Right ventricle myocardium inferior (tissue), 1 donor: ENCODE measurements at regions not wholly inside any gene's neighbourhood (a gene's known extent, or its start where the extent isn't known, plus 50 kb on each side); places are given as distances from the start of the nearest gene placed in this dataset.
"Not testable (repeated sequence)": the region's sequence is repeated elsewhere in the genome, so short reads cannot be mapped to it uniquely, and the experiment has no call there.

Experiments used
- ATAC-seq: fragments of 200-7000 bp; cut with Tn5 transposase; one replicate; pipeline ENCODE4 v1.9.1; 2020; ENCODE audit warnings: mild to moderate bottlenecking, moderate library complexity
- DNase-seq: peaks from one replicate; pipeline ENCODE4 v3.0.0; 2021; ENCODE audit errors: missing footprints
- intact Hi-C: fragments of 100-400 bp; cut with DNase I; formaldehyde crosslinking; loops from one replicate; pipeline ENCODE4 v1.11.0; 2022
- donor health status: DM: no; HTN: yes; CAD: no; lungs with severe emphysema.

GRCh38 chr13:22940090-22940710 is 240.6 kb upstream of the SGCG start:
- DNase-seq (no peak), ATAC-seq (no peak)
- intact Hi-C loops = no loop called here

- no peak for ATAC-seq
- no peak for DNase-seq
- intact Hi-C loops = no loop called here
Observed at GRCh38 chr13:22940736-22941135, 240.0 kb upstream of the SGCG start.

DNA sequence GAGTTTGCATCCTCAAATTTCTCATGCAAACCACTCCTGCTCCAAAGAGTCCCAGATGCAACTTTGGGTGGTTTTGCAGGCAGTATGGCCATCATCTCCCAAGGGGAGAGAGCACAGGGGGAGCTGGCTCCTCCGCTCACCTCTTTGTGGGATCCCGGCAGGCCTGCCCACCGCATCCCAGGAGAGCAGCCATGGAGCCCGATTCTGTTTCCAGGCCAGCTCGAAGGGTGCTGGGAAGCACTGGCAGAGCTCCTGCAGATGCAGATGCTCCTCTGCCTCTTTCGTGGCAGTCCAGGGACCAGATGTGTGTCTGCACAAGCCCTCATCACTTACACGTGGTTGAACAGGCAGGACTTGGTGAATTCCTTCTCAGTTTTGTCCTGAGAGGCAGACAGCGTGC is 239.3 kb upstream of the SGCG start:
- ATAC-seq, intact Hi-C loops, DNase-seq: not testable (repeated sequence)

- intact Hi-C loops, ATAC-seq, DNase-seq: not testable (repeated sequence)
Observed at GRCh38 chr13:22942831-22943230, 237.9 kb upstream of the SGCG start.

DNA sequence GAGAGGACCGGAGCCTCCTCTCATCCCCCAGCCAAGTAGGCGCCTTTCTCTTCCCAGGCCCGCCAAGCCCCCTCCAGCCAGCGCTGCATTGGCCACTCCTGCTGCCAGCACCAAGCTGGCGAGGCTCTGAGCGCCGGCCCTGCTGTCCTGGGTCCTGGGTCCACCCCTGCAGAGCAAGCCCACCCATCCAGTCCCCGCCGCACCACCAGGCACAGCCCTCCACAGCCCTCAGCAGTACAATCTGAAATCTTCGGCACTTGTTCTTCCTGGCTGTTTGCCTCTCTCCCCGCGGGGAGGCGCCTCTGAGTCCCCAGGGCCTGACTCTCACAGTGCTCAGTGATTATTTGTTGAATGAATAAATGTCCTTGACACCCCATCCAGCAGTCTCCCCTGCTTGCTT is 236.4 kb upstream of the SGCG start:
- DNase-seq (no peak), ATAC-seq (no peak)
- intact Hi-C loops = no loop called here

- intact Hi-C loops = no loop called here
- no peak for ATAC-seq
- DNase-seq = no peak
Observed at GRCh38 chr13:22945321-22946226, 235.2 kb upstream of the SGCG start.

DNA sequence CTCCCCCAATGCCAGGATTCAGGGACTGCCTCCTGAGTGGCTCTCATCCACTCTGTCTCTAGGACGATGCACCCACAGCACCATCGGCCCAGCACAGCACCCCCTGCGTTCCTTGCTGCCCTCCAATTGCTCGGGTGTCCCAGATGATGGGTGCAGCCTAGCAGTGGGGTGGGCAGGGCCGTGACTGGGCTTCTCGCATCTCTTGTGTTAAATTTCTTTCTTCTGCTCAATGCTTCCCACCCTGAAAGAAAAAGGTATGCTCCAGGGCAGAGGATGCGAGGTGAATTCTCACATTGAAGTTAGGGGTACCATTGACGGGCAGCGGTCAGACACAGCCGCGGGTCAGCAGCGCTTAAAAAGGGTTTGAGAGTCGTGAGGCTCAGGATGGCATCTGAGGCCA is 232.4 kb upstream of the SGCG start:
- DNase-seq (no peak), ATAC-seq (no peak)
- intact Hi-C loops = no loop called here

- DNase-seq, intact Hi-C loops, ATAC-seq: not testable (repeated sequence)
Observed at GRCh38 chr13:22952018-22952417, 228.8 kb upstream of the SGCG start.

DNA sequence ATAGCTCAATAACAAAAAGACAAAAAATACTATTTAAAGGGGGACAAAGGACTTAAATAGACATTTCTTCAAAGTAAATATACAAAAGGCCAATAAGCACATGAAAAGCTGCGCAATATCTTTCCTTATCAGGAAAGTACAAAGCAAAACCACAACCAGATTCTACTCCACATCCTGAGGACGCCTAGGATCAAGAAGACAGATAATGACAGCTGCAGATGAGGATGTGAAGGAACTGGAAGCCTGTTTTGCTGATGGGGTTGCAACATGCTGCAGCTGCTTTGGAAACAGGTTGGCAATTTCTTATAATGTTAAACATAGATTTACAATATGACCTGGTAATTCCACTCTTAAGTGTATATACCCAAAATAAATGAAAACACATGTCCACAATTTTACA is 225.6 kb upstream of the SGCG start:
- intact Hi-C loops, ATAC-seq, DNase-seq: not testable (repeated sequence)

- DNase-seq, intact Hi-C loops: not testable (repeated sequence)
- peak; percentile 87 for ATAC-seq
Observed at GRCh38 chr13:22956456-22957115, 224.2 kb upstream of the SGCG start.

GRCh38 chr13:22959859-22960258 is 220.9 kb upstream of the SGCG start:
- ATAC-seq, intact Hi-C loops, DNase-seq: not testable (repeated sequence)

DNA sequence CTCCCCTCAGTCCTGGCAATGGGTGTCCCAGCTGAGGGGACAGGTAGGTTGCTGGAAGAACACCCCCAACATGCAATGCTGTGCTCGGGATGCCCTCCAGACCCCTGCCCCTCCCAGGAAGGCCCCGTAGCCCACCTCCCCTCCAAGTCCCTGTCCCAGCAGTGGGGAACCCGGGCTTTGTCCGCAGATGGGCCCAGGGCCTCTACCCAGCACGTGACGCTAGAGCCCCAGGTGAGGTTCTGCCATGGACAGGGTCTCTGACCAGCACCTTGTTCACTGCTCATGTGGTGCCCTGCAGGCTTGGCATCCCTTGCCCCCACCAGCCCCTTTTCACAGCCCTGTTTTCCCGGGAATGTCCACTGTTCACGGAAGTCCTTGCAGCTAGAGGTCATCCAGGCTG is 220.0 kb upstream of the SGCG start:
- intact Hi-C loops = no loop called here
- no peak for ATAC-seq
- DNase-seq = no peak

GRCh38 chr13:22961342-22961741 is 219.4 kb upstream of the SGCG start:
- intact Hi-C loops, DNase-seq, ATAC-seq: not testable (repeated sequence)

DNA sequence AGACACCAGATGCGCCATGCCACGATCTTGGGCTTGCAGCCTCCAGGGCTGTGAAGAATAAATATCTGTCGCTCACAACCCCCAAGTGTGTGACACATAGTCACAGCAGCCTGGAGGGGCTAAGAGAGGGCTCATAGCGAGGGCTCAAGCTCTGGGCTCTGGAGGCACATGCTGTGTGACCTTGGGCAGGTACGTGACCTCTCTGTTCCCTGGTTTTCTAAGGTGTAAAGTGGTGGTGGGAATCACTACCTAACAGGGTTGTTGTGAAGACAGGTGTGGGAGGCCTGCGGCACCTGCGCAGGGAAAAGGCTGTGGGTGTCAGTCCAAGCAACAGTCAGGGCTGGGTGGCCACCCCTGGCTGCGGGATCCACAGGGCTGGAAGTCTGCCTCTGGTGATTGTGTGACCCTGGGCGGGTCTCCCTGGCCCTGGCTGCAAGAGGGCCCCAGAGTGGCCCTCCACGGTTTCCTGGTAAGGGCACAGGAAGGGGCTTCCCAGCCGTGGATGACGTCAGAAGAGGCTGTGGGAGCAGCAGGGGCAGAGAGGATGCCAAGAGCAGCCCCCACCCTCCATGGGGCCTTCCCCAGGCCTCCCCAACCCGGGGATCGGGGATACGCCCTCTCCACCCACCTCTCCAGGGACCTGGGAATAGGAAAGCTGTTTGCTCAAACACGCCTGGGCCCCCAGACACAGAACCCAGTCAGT is 218.8 kb upstream of the SGCG start:
- ATAC-seq (no peak), DNase-seq (no peak)
- intact Hi-C loops = no loop called here

DNA sequence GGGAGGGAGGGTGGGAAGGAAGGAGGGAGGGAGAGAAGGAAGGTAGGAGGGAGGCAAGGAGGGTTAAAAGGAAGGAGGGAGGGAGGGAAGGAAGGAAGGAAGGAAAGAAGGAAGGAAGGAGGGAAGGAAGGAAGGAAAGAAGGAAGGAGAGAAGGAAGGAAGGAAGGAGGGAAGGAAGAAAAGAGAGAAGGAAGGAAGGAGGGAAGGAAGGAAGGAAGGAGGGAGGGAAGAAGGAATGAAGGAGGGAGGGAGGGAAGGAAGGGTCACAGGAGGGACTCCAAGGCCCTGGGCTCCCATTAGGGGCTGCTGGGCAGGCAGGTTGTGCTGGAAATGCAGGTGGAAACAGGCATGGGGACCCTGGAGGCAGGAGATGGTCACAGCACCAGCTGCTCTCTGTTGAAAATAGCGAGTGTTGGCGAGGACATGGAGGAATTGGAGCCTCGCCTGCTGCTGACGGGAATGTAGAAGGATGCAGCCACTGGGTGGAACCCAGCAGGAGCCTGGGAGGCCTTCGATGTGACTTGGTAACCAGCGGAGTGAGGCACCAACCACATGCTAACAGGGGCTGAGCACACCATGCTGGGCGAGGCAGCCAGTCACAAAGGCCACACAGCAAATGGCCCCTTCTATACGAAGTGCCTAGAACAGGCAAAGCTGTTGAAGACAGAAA is 217.3 kb upstream of the SGCG start:
- ATAC-seq = peak; percentile 18
- DNase-seq, intact Hi-C loops: not testable (repeated sequence)

DNA sequence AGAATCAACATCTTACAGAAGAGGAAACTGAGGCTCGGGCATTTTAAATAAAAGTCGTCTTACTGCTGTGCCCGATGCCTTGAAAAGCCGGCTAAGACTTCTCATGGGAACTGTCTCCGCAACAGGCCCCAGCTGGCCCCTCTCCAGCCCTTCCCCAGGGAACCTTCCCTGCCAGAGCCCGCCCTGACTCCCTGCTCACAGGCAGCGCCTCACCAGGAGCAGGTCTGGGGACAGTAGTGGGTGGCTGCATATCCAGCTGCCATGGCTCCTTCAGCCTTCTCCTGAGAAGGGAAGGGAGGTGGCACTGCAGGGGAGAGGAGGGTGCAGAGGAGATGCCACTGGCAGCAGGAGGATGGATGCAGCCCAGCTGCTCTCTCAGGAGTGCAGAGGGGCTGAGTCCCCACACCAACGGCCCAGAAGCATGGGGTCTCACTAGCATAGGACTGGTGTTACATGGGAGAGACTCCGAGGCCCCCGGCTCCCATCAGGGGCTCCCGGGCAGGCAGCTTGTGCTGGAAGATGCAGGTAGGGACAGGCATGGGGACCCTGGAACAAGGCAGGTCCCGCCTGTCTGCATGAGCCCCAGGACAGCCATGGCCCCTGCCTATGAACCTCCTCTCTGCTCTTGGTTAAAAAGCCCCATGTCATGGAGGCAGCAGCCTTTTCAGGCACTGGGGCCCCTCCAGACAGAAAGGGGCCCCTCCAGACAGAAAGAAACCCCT is 216.4 kb upstream of the SGCG start:
- intact Hi-C loops = no loop called here
- DNase-seq = no peak
- no peak for ATAC-seq

DNA sequence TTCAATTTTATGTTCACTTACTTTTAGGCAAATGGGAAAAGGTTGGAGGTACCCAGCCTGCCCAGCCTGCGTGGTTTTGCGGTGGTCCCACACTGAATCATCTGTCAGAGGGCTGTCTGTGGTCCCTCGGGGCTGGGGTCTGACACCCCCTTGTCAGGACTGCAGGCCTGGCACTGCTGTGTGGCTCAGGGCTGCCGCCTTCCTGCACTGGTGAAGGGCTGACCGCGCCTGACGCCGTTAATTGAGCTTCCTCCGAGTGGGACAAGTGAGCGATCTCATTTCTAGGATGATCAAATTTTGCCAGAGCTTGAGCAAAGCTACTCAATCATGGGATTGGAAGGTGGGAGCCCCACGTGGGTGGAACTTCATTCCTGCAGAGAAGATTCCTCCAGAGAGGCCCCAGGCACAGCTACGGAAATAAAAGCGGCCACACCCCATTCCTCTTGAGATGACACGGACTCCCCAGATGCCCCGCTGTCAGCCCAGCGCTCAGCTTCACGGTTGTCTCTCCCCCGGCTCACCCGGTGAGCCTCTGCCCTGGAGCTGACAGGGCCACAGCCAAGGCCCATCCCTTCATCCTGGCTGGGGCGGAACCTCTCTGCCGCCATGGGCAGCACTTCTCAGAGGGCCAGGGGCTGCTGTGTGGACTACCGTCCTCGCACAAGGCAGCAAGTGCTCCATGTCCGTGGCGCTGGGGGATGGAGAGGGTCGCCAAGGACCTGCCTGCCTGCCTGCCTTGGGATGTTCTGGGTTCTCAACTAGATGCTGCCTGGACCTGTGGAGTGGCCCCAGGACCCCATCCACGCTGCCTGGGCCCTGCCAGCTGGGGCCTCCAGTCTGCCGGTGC is 215.5 kb upstream of the SGCG start:
- DNase-seq, intact Hi-C loops, ATAC-seq: not testable (repeated sequence)
